HL-60 (cell line): ENCODE measurements at regions not wholly inside any gene's neighbourhood (a gene's known extent, or its start where the extent isn't known, plus 50 kb on each side); places are given as distances from the start of the nearest gene placed in this dataset.

Experiments
- GABPA ChIP-seq: IDR thresholded peaks from 2 replicates; pipeline ENCODE4 v1.6.1; 2012; ENCODE audit warnings: low read depth
- POLR2AphosphoS5 ChIP-seq: IDR thresholded peaks from 2 replicates; pipeline ENCODE4 v1.6.1; 2012; ENCODE audit warnings: low read depth
- REST ChIP-seq: IDR thresholded peaks from 2 replicates; pipeline ENCODE4 v1.6.1; 2012; ENCODE audit warnings: low read depth; ENCODE audit not compliant: insufficient replicate concordance
- SPI1 ChIP-seq: IDR thresholded peaks from 2 replicates; pipeline ENCODE4 v1.6.1; 2012; ENCODE audit warnings: low read depth, mild to moderate bottlenecking, borderline replicate concordance
- TF ChIP-seq, protein P1 (sequence below): IDR thresholded peaks from one replicate; pipeline ENCODE4 v1.5.1; 2011; ENCODE audit warnings: low read length, control low read depth, inconsistent platforms; ENCODE audit not compliant: insufficient read depth

DNA sequence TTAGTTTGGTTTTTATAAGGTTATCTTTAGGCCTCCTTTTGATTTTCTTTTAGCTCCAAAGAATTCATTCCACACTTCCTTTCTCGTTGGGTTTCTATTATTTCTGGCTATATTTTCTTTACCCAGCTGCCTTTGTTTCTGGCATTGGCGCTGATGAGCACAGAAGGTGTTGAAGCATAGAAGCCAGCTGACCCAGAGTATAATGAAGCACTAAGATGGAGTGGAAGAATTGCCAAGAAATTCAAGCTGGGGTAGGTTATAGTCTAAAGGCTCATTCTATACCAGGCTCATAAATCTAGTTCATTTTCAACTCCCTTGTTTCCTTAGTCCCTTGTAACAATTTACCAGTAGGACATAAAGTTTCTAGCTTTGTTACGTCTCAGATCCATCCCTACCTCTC lies 169.5 kb downstream of the HRH4 start:
- TF ChIP-seq, protein P1, sequence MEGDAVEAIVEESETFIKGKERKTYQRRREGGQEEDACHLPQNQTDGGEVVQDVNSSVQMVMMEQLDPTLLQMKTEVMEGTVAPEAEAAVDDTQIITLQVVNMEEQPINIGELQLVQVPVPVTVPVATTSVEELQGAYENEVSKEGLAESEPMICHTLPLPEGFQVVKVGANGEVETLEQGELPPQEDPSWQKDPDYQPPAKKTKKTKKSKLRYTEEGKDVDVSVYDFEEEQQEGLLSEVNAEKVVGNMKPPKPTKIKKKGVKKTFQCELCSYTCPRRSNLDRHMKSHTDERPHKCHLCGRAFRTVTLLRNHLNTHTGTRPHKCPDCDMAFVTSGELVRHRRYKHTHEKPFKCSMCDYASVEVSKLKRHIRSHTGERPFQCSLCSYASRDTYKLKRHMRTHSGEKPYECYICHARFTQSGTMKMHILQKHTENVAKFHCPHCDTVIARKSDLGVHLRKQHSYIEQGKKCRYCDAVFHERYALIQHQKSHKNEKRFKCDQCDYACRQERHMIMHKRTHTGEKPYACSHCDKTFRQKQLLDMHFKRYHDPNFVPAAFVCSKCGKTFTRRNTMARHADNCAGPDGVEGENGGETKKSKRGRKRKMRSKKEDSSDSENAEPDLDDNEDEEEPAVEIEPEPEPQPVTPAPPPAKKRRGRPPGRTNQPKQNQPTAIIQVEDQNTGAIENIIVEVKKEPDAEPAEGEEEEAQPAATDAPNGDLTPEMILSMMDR: no peak
- TF ChIP-seq REST (no peak), POLR2AphosphoS5 (no peak), GABPA (no peak), SPI1 (no peak)
